ENCODE measurements at regions not wholly inside any gene's neighbourhood (a gene's known extent, or its start where the extent isn't known, plus 50 kb on each side); places are given as distances from the start of the nearest gene placed in this dataset.

GRCh38 chr16:65661558-65661957 lies 539.7 kb upstream of the CDH11 start:
- POLR2A ChIA-PET, result no interaction called here
- Histone ChIP-seq H3K36me3 (replicated peaks in 1 of 2; ENCODE audit: control insufficient read depth in 1 of 2, insufficient read depth in 2 of 2, low read length in 2 of 2) (no peaks in the 10 kb centered on the region), H3K4me3 (replicated peaks in 1 of 3; ENCODE audit: insufficient read depth in 1 of 3, low read depth in 2 of 3, low read length in 3 of 3) (no peak overlapping the region), H2AFZ (ENCODE audit: low read length) (no peak overlapping the region), H3K4me2 (ENCODE audit: low read depth, low read length) (no peak overlapping the region), H3K27ac (ENCODE audit: extremely low read length, insufficient read depth, low read length) (no peak overlapping the region), H3K4me1 (ENCODE audit: insufficient read depth, low read length) (peaks cover 28% of the 10 kb centered on the region), H3K79me2 (ENCODE audit: insufficient read depth, low read length) (no peaks in the 10 kb centered on the region), H3K9me3 (ENCODE audit: low read length) (no peaks in the 10 kb centered on the region), H3K27me3 (ENCODE audit: control insufficient read depth in 1 of 2, insufficient read depth in 2 of 2, low read length in 2 of 2) (peaks cover 0 to 25% of the 10 kb centered on the region in 2 experiments; a peak in 2 of 5 replicates), H4K20me1 (ENCODE audit: insufficient read depth, low read length) (no peaks in the 10 kb centered on the region), H3K9ac (ENCODE audit: insufficient read depth, low read depth, low read length) (no peak overlapping the region)
- FAIRE-seq (no peak), DNase-seq (ENCODE audit: low spot score) (no peak), ATAC-seq (no peak)
- intact Hi-C loops (cut with micrococcal nuclease; ENCODE audit: unreplicated experiment) (no loop called here), in situ Hi-C loops (cut with HindIII; ENCODE audit: extremely low pct_ligation_motif_present, low pct_unique_long_range_greater_than_20kb) (no loop called here)
- 18% methylated on average over 5 of the region's 5 CpGs for WGBS (ENCODE audit: low lambda C conversion rate)
- CTCF ChIA-PET (ENCODE audit: low intra/inter-chr PET ratio, low total read pairs), result no interaction called here
- no TSS peak for BruUV-seq (replicated peaks)
- no peak for TF ChIP-seq ZNF552 (CRISPR knock-in tag; IDR thresholded peaks at IDR 0.05; ENCODE audit: borderline replicate concordance)
- no peak for TF ChIP-seq NONO (IDR thresholded peaks at IDR 0.05)
- TF ChIP-seq NONO (CRISPR knock-in tag; conservative IDR thresholded peaks at IDR 0.05), result no peak
- no peak for TF ChIP-seq FOXA3 (CRISPR knock-in tag; IDR thresholded peaks at IDR 0.05)
- TF ChIP-seq GATAD1 (CRISPR knock-in tag; IDR thresholded peaks at IDR 0.05), result no peak
- TF ChIP-seq ZNF678 (CRISPR knock-in tag; IDR thresholded peaks at IDR 0.05), result no peak
- no peak for TF ChIP-seq ZBTB25 (CRISPR knock-in tag; IDR thresholded peaks at IDR 0.05)
- TF ChIP-seq ARID5B (CRISPR knock-in tag; IDR thresholded peaks at IDR 0.05), result no peak
- no peak for TF ChIP-seq NFYB (CRISPR knock-in tag; IDR thresholded peaks at IDR 0.05)
- TF ChIP-seq ATF2 (CRISPR knock-in tag; IDR thresholded peaks at IDR 0.05), result no peak
- TF ChIP-seq ZNF543 (CRISPR knock-in tag; IDR thresholded peaks at IDR 0.05), result no peak
- TF ChIP-seq ZNF350 (CRISPR knock-in tag; IDR thresholded peaks at IDR 0.05; ENCODE audit: borderline replicate concordance, low read depth), result no peak
- TF ChIP-seq ZNF205 (CRISPR knock-in tag; IDR thresholded peaks at IDR 0.05), result no peak
- no peak for TF ChIP-seq HDAC6 (IDR thresholded peaks at IDR 0.05; ENCODE audit: low read depth, low read length)
